GM23338 (cell line): ENCODE measurements at regions not wholly inside any gene's neighbourhood (a gene's known extent, or its start where the extent isn't known, plus 50 kb on each side); places are given as distances from the start of the nearest gene placed in this dataset.
"Not testable (repeated sequence)": the region's sequence is repeated elsewhere in the genome, so short reads cannot be mapped to it uniquely, and the experiment has no call there.

Source experiments
- ATAC-seq: fragments of 200-7000 bp; cut with Tn5 transposase; 3 replicates; pipeline ENCODE4 v1.9.1; 2020
- DNase-seq: peaks from one replicate; pipeline ENCODE4 v3.0.0-alpha.2; 2015; ENCODE audit warnings: low spot score
- H2AFZ ChIP-seq: fragments of 200-600 bp; sonication (generic); 2 replicates; pipeline ENCODE4 v1.8.0; 2016; ENCODE audit warnings: antibody characterized with exemption, mild to moderate bottlenecking, moderate library complexity
- H3F3A ChIP-seq: fragments of 200-600 bp; sonication (generic); replicated peaks from 2 replicates; pipeline ENCODE4 v1.8.0; 2017; ENCODE audit warnings: antibody characterized with exemption, mixed run types, low read depth
- H3K27ac ChIP-seq: fragments of 200-600 bp; sonication (generic); 2 replicates; pipeline ENCODE4 v1.6.1; 2016; ENCODE audit warnings: low read depth
- H3K27me3 ChIP-seq: fragments of 200-600 bp; sonication (generic); 2 replicates; pipeline ENCODE4 v1.8.0; 2016; ENCODE audit warnings: mild to moderate bottlenecking, mixed run types, moderate library complexity; ENCODE audit not compliant: insufficient read depth
- H3K36me3 ChIP-seq: fragments of 200-600 bp; sonication (generic); 2 replicates; pipeline ENCODE4 v1.8.0; 2016; ENCODE audit warnings: mild to moderate bottlenecking; ENCODE audit not compliant: insufficient read depth
- H3K4me1 ChIP-seq: fragments of 200-600 bp; sonication (generic); 2 replicates; pipeline ENCODE4 v1.8.0; 2016; ENCODE audit warnings: mild to moderate bottlenecking, moderate library complexity; ENCODE audit not compliant: insufficient read depth
- H3K4me2 ChIP-seq: fragments of 200-600 bp; sonication (generic); 2 replicates; pipeline ENCODE4 v1.7.1; 2017; ENCODE audit warnings: mixed run types
- H3K4me3 ChIP-seq: fragments of 200-600 bp; sonication (generic); 2 replicates; pipeline ENCODE4 v1.6.1; 2016; ENCODE audit warnings: mixed run types
- H3K79me2 ChIP-seq: fragments of 200-600 bp; sonication (generic); replicated peaks from 2 replicates; pipeline ENCODE4 v1.8.0; 2017; ENCODE audit warnings: mild to moderate bottlenecking; ENCODE audit not compliant: insufficient read depth
- H3K9me2 ChIP-seq: fragments of 200-600 bp; sonication (generic); 2 replicates; pipeline ENCODE4 v1.8.0; 2017; ENCODE audit not compliant: insufficient read depth
- H4K20me1 ChIP-seq: fragments of 200-600 bp; sonication (generic); replicated peaks from 2 replicates; pipeline ENCODE4 v1.8.0; 2017; ENCODE audit warnings: mild to moderate bottlenecking; ENCODE audit not compliant: insufficient read depth
- H3K27ac Mint-ChIP-seq: 2 replicates; pipeline ENCODE4 v1.8.0; 2020; ENCODE audit warnings: inconsistent platforms, mild to moderate bottlenecking, moderate library complexity, mixed read lengths
- H3K27me3 Mint-ChIP-seq: 3 replicates; pipeline ENCODE4 v1.8.0; 2022; ENCODE audit warnings: low read depth, mild to moderate bottlenecking, moderate library complexity, mixed read lengths, inconsistent platforms; ENCODE audit not compliant: insufficient read depth, poor library complexity
- H3K36me3 Mint-ChIP-seq: 3 replicates; pipeline ENCODE4 v1.8.0; 2021; ENCODE audit warnings: low read depth, mild to moderate bottlenecking, inconsistent platforms, moderate library complexity, mixed read lengths
- H3K4me1 Mint-ChIP-seq: 3 replicates; pipeline ENCODE4 v1.8.0; 2020; ENCODE audit warnings: mild to moderate bottlenecking, inconsistent platforms, mixed read lengths
- H3K4me3 Mint-ChIP-seq: 3 replicates; pipeline ENCODE4 v1.8.0; 2021; ENCODE audit warnings: moderate library complexity, mild to moderate bottlenecking, inconsistent platforms, mixed read lengths
- H3K9me3 Mint-ChIP-seq: 3 replicates; pipeline ENCODE4 v1.8.0; 2020; ENCODE audit warnings: moderate library complexity, mild to moderate bottlenecking, inconsistent platforms, mixed read lengths
- EZH2phosphoT487 ChIP-seq: fragments of 200-600 bp; sonication (generic); IDR thresholded peaks from one replicate; pipeline ENCODE4 v1.8.1; 2018; ENCODE audit warnings: antibody characterized with exemption; ENCODE audit not compliant: unreplicated experiment
- ZNF114 ChIP-seq: fragments of 250-450 bp; sonication (Bioruptor Pico); IDR thresholded peaks from 2 replicates; pipeline ENCODE4 v1.5.0; 2020; ENCODE audit warnings: mild to moderate bottlenecking, moderate library complexity
- TF ChIP-seq, protein P1 (sequence below): IDR thresholded peaks from one replicate; pipeline ENCODE4 v1.6.1; 2018; ENCODE audit warnings: antibody characterized with exemption; ENCODE audit not compliant: unreplicated experiment
- TF ChIP-seq, protein P2 (sequence below), 2 experiments: fragments of 200-600 bp in 1 of 2; sonication (generic) in 1 of 2; conservative IDR thresholded peaks; 2 replicates each; pipeline versions ENCODE4 v1.5.1 to v1.6.1; 2016 to 2017; ENCODE audit warnings: antibody characterized with exemption in 2 of 2, low read depth in 2 of 2, mild to moderate bottlenecking in 2 of 2, moderate library complexity in 1 of 2
- TF ChIP-seq, protein P3 (sequence below): IDR thresholded peaks from 2 replicates; pipeline ENCODE4 v1.6.1; 2016; ENCODE audit warnings: antibody characterized with exemption

DNA sequence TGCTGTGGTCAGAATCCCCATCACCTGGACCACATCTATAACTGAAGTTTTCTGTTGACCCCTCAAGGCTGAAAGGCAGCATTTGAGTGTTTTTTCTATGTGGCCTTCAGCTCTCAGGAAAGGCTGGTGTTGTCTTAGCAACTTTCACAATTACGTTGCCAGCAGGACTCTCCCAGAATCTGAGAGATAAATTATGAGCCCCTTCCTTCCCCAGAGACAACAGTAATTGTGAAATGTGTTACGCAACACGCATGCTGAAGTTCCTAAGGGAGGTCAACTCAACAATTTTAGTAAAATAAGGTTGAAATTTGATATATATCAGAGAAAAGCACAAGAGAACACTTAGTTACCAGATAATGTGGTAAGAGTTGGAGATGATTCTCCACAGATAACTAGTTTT lies 216.5 kb upstream of the SLC8A1 start:
- Histone ChIP-seq H3K9me2 (peaks cover 2% of the 10 kb centered on the region; the same call in 1 of the 2 replicates), H3K27me3 (no peaks in the 10 kb centered on the region), H2AFZ (no peak overlapping the region), H3K27ac (no peak overlapping the region), H4K20me1 (no peaks in the 10 kb centered on the region), H3K4me2 (no peak overlapping the region), H3F3A (no peaks in the 10 kb centered on the region), H3K4me3 (no peak overlapping the region), H3K4me1 (no peaks in the 10 kb centered on the region), H3K79me2 (no peaks in the 10 kb centered on the region), H3K36me3 (no peaks in the 10 kb centered on the region)
- Mint-ChIP-seq H3K27me3 (no peaks in the 10 kb centered on the region), H3K4me3 (no peak overlapping the region), H3K4me1 (no peaks in the 10 kb centered on the region), H3K27ac (no peak overlapping the region), H3K36me3 (no peaks in the 10 kb centered on the region; the same call in 2 of the 3 replicates), H3K9me3 (peaks cover 9% of the 10 kb centered on the region; the same call in 1 of the 3 replicates)
- DNase-seq (no peak), ATAC-seq (no peak)
- TF ChIP-seq, protein P1, sequence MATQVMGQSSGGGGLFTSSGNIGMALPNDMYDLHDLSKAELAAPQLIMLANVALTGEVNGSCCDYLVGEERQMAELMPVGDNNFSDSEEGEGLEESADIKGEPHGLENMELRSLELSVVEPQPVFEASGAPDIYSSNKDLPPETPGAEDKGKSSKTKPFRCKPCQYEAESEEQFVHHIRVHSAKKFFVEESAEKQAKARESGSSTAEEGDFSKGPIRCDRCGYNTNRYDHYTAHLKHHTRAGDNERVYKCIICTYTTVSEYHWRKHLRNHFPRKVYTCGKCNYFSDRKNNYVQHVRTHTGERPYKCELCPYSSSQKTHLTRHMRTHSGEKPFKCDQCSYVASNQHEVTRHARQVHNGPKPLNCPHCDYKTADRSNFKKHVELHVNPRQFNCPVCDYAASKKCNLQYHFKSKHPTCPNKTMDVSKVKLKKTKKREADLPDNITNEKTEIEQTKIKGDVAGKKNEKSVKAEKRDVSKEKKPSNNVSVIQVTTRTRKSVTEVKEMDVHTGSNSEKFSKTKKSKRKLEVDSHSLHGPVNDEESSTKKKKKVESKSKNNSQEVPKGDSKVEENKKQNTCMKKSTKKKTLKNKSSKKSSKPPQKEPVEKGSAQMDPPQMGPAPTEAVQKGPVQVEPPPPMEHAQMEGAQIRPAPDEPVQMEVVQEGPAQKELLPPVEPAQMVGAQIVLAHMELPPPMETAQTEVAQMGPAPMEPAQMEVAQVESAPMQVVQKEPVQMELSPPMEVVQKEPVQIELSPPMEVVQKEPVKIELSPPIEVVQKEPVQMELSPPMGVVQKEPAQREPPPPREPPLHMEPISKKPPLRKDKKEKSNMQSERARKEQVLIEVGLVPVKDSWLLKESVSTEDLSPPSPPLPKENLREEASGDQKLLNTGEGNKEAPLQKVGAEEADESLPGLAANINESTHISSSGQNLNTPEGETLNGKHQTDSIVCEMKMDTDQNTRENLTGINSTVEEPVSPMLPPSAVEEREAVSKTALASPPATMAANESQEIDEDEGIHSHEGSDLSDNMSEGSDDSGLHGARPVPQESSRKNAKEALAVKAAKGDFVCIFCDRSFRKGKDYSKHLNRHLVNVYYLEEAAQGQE, result no peak
- TF ChIP-seq ZNF114, result no peak
- TF ChIP-seq, protein P2, sequence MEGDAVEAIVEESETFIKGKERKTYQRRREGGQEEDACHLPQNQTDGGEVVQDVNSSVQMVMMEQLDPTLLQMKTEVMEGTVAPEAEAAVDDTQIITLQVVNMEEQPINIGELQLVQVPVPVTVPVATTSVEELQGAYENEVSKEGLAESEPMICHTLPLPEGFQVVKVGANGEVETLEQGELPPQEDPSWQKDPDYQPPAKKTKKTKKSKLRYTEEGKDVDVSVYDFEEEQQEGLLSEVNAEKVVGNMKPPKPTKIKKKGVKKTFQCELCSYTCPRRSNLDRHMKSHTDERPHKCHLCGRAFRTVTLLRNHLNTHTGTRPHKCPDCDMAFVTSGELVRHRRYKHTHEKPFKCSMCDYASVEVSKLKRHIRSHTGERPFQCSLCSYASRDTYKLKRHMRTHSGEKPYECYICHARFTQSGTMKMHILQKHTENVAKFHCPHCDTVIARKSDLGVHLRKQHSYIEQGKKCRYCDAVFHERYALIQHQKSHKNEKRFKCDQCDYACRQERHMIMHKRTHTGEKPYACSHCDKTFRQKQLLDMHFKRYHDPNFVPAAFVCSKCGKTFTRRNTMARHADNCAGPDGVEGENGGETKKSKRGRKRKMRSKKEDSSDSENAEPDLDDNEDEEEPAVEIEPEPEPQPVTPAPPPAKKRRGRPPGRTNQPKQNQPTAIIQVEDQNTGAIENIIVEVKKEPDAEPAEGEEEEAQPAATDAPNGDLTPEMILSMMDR (conservative IDR thresholded peaks at IDR 0.05; ENCODE audit: low read depth in 2 of 2), result no peak
- TF ChIP-seq, protein P3, sequence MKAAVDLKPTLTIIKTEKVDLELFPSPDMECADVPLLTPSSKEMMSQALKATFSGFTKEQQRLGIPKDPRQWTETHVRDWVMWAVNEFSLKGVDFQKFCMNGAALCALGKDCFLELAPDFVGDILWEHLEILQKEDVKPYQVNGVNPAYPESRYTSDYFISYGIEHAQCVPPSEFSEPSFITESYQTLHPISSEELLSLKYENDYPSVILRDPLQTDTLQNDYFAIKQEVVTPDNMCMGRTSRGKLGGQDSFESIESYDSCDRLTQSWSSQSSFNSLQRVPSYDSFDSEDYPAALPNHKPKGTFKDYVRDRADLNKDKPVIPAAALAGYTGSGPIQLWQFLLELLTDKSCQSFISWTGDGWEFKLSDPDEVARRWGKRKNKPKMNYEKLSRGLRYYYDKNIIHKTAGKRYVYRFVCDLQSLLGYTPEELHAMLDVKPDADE, result no peak
- no peak for TF ChIP-seq EZH2phosphoT487

DNA sequence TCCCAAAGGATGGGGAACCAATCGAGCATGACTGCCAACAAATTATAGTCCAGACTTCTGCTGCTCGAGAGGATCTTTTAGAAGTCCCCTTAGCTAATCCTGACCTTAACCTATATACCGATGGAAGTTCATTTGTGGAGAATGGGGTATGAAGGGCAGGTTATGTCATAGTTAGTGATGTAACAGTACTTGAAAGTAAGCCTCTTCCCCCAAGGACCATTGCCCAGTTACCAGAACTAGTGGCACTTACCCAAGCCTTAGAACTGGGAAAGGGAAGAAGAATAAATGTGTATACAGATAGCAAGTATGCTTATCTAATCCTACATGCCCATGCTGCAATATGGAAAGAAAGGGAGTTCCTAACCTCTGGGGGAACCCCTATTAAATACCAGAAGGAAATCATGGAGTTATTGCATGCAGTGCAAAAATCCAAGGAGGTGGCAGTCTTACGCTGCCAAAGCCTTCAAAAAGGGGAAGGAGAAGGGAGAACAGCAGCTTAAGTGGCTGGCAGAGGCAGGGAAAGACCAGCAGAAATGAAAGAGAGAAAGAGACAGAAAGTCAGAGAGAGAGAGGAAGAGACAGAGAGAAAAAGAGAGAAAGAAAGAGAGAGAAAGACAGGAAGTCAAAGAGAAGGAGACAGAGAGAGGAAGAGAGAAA lies 224.4 kb upstream of the SLC8A1 start:
- H3K9me2 ChIP-seq, H4K20me1 ChIP-seq, H3K4me1 ChIP-seq, H3K4me3 ChIP-seq, H3K36me3 ChIP-seq, ATAC-seq, H3K4me2 ChIP-seq, H3K27me3 ChIP-seq, DNase-seq, H3K27me3 Mint-ChIP-seq, H3F3A ChIP-seq, H3K27ac ChIP-seq, H3K4me1 Mint-ChIP-seq, H3K27ac Mint-ChIP-seq, H2AFZ ChIP-seq, H3K4me3 Mint-ChIP-seq, H3K79me2 ChIP-seq: not testable (repeated sequence)
- Mint-ChIP-seq H3K36me3 (peaks cover 15% of the 10 kb centered on the region; the same call in 2 of the 3 replicates), H3K9me3 (peaks cover 34% of the 10 kb centered on the region)
